C4-2B (cell line): ENCODE measurements at regions not wholly inside any gene's neighbourhood (a gene's known extent, or its start where the extent isn't known, plus 50 kb on each side); places are given as distances from the start of the nearest gene placed in this dataset.
A peak's percentile ranks its signal among the peaks of the same experiment; 100 is the strongest.

Experiments
- H3K27ac ChIP-seq: fragments of 450-650 bp; 2 replicates; pipeline ENCODE4 v1.5.1; 2017
- ZFX ChIP-seq: fragments of 450-650 bp; IDR thresholded peaks from 2 replicates; pipeline ENCODE4 v1.6.1; 2017
- TF ChIP-seq, protein P1 (sequence below): fragments of 450-650 bp; conservative IDR thresholded peaks from 2 replicates; pipeline ENCODE4 v1.5.1; 2017; ENCODE audit warnings: mild to moderate bottlenecking

DNA sequence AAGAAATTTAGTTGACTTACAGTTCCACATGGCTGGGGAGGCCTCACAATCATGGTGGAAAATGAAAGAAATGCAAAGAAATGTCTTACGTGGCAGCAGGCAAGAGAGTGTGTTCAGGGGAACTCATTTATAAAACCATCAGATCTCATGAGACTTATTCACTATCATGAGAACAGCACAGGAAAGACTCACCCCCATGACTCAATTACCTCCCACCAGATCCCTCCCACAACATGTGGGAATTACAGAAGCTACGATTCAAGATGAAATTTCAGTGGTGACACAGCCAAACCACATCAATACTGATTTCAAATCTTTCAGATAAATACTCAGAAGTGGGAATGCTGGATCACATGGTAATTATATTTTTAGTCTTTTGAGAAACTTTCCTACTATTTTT, 1357.9 kb downstream of the SLITRK5 start:
- TF ChIP-seq, protein P1, sequence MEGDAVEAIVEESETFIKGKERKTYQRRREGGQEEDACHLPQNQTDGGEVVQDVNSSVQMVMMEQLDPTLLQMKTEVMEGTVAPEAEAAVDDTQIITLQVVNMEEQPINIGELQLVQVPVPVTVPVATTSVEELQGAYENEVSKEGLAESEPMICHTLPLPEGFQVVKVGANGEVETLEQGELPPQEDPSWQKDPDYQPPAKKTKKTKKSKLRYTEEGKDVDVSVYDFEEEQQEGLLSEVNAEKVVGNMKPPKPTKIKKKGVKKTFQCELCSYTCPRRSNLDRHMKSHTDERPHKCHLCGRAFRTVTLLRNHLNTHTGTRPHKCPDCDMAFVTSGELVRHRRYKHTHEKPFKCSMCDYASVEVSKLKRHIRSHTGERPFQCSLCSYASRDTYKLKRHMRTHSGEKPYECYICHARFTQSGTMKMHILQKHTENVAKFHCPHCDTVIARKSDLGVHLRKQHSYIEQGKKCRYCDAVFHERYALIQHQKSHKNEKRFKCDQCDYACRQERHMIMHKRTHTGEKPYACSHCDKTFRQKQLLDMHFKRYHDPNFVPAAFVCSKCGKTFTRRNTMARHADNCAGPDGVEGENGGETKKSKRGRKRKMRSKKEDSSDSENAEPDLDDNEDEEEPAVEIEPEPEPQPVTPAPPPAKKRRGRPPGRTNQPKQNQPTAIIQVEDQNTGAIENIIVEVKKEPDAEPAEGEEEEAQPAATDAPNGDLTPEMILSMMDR: no peak
- no peak for TF ChIP-seq ZFX

DNA sequence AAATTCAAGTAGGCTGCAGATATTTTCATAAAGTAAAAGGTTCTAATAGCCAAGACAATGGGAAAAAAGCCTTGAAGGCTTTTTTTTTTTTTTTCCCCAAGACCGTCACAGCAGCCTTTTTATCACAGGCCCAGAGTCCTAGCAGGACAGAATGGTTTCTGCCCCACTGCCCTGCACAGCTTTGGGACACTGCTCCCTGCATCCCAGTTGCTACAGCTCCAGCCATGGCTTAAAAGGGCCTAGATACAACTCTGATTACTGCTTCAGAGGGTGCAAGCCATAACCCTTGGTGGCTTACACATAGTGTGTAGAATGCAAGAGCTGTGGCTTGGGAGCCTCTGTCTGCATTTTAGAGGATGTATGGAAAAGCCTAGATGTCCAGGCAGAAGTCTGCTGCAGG, 1362.8 kb downstream of the SLITRK5 start:
- no peak for TF ChIP-seq ZFX
- TF ChIP-seq, protein P1: no peak
- H3K27ac ChIP-seq: no peak overlapping the region

More for the DNA sequence above, 1357.9 kb downstream of the SLITRK5 start:
- no peak overlapping the region for H3K27ac ChIP-seq

DNA sequence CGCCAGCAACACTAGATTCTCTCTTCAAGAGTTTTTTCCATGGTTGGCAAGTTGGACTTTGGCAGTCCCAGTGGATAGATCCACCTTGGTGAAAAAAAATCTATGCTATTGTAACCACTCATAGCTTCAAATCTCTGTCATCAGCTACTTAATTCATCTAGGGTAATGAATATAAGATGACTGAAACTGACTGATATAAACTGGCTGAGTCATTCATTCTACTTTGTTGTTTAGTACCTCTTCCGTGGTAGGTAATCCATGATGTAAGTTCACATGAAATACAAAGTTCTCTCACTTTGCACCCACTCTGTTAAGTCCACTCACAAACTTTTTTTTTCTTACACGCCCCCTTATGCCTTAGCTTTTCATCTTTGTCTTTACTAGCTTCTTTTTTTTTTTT, 1381.5 kb downstream of the SLITRK5 start:
- no peak overlapping the region for H3K27ac ChIP-seq
- TF ChIP-seq ZFX: no peak
- TF ChIP-seq, protein P1: no peak

DNA sequence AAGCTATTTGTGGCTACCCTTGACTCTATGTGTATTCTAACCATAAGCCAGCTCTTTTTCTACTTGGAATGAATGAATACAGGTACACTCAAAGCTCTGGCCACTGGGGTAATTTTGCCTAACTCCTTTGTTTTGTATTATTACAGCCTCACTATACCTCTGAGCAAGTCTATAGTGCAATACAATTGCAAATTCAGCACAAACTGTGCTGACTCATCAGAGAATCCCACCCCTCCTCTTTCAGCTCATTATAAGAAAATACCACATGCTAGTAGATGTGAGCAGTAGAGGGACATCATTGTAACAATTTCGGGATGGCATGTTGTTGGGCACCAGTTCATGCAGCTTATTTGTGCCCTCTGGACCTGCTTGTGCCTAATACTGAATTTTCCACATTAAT, 1382.2 kb downstream of the SLITRK5 start:
- no peak for TF ChIP-seq ZFX
- TF ChIP-seq, protein P1: no peak
- H3K27ac ChIP-seq: no peak overlapping the region

- H3K27ac ChIP-seq: no peak overlapping the region
- TF ChIP-seq, protein P1: no peak
- TF ChIP-seq ZFX: no peak
These were observed 1386.1 kb downstream of the SLITRK5 start for GRCh38 chr13:89057274-89057673.

- TF ChIP-seq ZFX: no peak
- TF ChIP-seq, protein P1: no peak
- H3K27ac ChIP-seq: no peak overlapping the region
These were observed 1386.7 kb downstream of the SLITRK5 start for GRCh38 chr13:89057862-89058261.

GRCh38 chr13:89061821-89062220, 1390.7 kb downstream of the SLITRK5 start:
- TF ChIP-seq, protein P1: no peak
- TF ChIP-seq ZFX: no peak

More at GRCh38 chr13:89061821-89062220, 1390.7 kb downstream of the SLITRK5 start:
- peak overlapping the region; percentile 59; the same call in 1 of the 2 replicates for H3K27ac ChIP-seq
